CD4-positive, alpha-beta T cell (primary cell): ENCODE measurements at regions not wholly inside any gene's neighbourhood (a gene's known extent, or its start where the extent isn't known, plus 50 kb on each side); places are given as distances from the start of the nearest gene placed in this dataset.

Source experiments
- ATAC-seq: fragments of 200-7000 bp; cut with Tn5 transposase; one replicate; pipeline ENCODE4 v1.10.0; 2022; ENCODE audit warnings: mild to moderate bottlenecking; ENCODE audit not compliant: poor library complexity
- CTCF ChIA-PET: fragments of 350-600 bp; sonication (Branson Sonifier 250); formaldehyde crosslinking; loops from one replicate; lab custom pipeline; 2021; ENCODE audit warnings: antibody characterized with exemption, inconsistent platforms; lab: Charles Lee
- POLR2A ChIA-PET: fragments of 350-600 bp; sonication (Branson Sonifier 250); formaldehyde crosslinking; loops from one replicate; lab custom pipeline; 2021; ENCODE audit warnings: antibody characterized with exemption, inconsistent platforms; lab: Charles Lee
- DNase-seq, 14 experiments: peaks; one replicate each; pipeline ENCODE4 v3.0.0-alpha.2; 2013 to 2020; ENCODE audit warnings: mixed read lengths in 2 of 14
- H3K27ac ChIP-seq, 2 donors: one replicate each; pipeline versions ENCODE4 v1.5.1 to v1.7.0; 2013; ENCODE audit warnings: low read length in 2 of 2, low read depth in 1 of 2, mild to moderate bottlenecking in 1 of 2
- H3K27me3 ChIP-seq, 2 experiments: 1 replicate in 1 of 2; 2 replicates in 1 of 2; pipeline versions ENCODE4 v1.6.1 to v1.7.0; 2013; ENCODE audit warnings: low read length in 2 of 2, control low read depth in 1 of 2, mild to moderate bottlenecking in 1 of 2, moderate library complexity in 1 of 2; ENCODE audit not compliant: insufficient read depth in 2 of 2, control insufficient read depth in 1 of 2
- H3K36me3 ChIP-seq: one replicate; pipeline ENCODE4 v1.6.1; 2013; ENCODE audit warnings: low read length, control low read depth; ENCODE audit not compliant: insufficient read depth
- H3K4me1 ChIP-seq: one replicate; pipeline ENCODE4 v1.6.1; 2013; ENCODE audit warnings: low read length, control low read depth; ENCODE audit not compliant: insufficient read depth
- H3K4me3 ChIP-seq: one replicate; pipeline ENCODE4 v1.5.1; 2013; ENCODE audit warnings: mild to moderate bottlenecking, low read length, moderate library complexity
- H3K9me3 ChIP-seq, 2 experiments: 1 replicate in 1 of 2; 2 replicates in 1 of 2; pipeline versions ENCODE4 v1.6.1 to v1.7.0; 2013; ENCODE audit warnings: low read length in 2 of 2, mild to moderate bottlenecking in 2 of 2, control low read depth in 1 of 2, moderate library complexity in 1 of 2; ENCODE audit not compliant: control insufficient read depth in 1 of 2, insufficient read depth in 1 of 2
- H3K27ac Mint-ChIP-seq: one replicate; pipeline ENCODE4 v1.8.0; 2020; ENCODE audit warnings: mixed read lengths
- H3K27me3 Mint-ChIP-seq: one replicate; pipeline ENCODE4 v1.8.0; 2021; ENCODE audit warnings: mixed read lengths
- H3K36me3 Mint-ChIP-seq: one replicate; pipeline ENCODE4 v1.8.0; 2021; ENCODE audit warnings: low read depth, mixed read lengths
- H3K4me1 Mint-ChIP-seq: one replicate; pipeline ENCODE4 v1.8.0; 2021; ENCODE audit warnings: low read depth, mixed read lengths
- H3K4me3 Mint-ChIP-seq: one replicate; pipeline ENCODE4 v1.8.0; 2020; ENCODE audit warnings: mild to moderate bottlenecking, mixed read lengths
- H3K9me3 Mint-ChIP-seq: one replicate; pipeline ENCODE4 v1.8.0; 2020; ENCODE audit warnings: mixed read lengths
- intact Hi-C, 2 experiments: fragments of 100-400 bp; cut with DNase I in 1 of 2; cut with micrococcal nuclease in 1 of 2; formaldehyde crosslinking; loops; one replicate each; pipeline versions ENCODE4 v1.15.1 to v1.9.0; 2023 to 2025; cut with DNase I, micrococcal nuclease
- TF ChIP-seq, protein P1 (sequence below): fragments of 200-600 bp; IDR thresholded peaks from one replicate; pipeline ENCODE4 v1.8.0; 2022; ENCODE audit warnings: antibody characterized with exemption, mild to moderate bottlenecking

DNA sequence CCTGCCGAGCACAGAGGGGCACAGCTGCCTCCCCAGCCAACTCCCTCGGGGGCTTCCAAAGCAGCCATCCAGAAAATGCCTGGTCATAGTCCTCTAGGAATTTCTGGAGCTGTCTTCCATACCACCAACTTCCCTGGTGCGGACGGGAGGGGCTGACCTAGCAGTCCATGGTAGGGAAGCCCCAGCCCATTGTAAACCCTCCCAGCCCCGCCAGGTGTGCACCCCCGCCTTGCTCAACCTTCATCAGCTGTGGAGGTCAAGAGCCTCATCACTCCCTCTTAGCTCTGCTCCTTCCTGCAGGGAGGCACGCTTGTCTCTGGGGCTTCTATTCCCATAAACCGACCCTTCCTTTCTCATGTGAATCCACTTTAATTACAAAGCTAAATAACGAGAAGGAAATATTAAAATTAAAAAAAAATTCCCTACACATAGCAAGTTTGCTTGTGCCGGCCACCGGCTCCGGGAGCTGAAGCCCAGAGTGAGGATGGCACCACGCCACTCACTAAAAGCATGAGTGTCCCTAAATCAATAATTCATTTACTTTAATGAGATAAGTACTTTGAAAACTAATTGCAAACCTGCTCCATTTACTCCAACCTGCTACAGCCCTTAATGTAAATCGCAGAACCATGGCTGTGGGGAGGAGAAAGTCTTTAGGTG, 181.4 kb downstream of the ENGASE start:
- CTCF ChIA-PET, result no interaction called here
- H3K27ac Mint-ChIP-seq, result no peak overlapping the region

DNA sequence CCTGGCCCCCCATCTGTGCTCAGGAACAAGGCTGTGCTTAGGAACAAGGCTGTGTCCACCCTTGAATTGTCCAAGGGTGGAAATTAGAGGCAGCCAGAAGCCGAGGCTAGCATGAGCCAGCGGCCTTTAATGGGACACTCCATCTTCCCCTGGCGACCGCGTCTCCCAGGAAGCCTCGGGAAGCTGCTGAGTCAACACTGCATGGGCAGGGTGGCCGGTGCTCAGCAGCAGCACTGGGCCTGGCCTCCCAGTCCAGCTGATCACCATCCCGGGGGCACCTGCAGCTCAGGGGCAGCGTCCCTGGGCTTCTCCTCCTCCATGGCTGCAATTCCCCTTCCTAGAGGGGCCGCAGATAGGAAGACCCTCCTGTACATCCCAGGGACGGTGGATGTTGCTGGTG, 180.8 kb downstream of the ENGASE start:
- no peak overlapping the region for H3K4me3 ChIP-seq
- no peaks in the 10 kb centered on the region for H3K9me3 Mint-ChIP-seq
- no peak for DNase-seq
- TF ChIP-seq, protein P1, sequence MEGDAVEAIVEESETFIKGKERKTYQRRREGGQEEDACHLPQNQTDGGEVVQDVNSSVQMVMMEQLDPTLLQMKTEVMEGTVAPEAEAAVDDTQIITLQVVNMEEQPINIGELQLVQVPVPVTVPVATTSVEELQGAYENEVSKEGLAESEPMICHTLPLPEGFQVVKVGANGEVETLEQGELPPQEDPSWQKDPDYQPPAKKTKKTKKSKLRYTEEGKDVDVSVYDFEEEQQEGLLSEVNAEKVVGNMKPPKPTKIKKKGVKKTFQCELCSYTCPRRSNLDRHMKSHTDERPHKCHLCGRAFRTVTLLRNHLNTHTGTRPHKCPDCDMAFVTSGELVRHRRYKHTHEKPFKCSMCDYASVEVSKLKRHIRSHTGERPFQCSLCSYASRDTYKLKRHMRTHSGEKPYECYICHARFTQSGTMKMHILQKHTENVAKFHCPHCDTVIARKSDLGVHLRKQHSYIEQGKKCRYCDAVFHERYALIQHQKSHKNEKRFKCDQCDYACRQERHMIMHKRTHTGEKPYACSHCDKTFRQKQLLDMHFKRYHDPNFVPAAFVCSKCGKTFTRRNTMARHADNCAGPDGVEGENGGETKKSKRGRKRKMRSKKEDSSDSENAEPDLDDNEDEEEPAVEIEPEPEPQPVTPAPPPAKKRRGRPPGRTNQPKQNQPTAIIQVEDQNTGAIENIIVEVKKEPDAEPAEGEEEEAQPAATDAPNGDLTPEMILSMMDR, result no peak
- no peak overlapping the region for H3K27ac ChIP-seq
- ATAC-seq, result no peak
- intact Hi-C loops, result no loop called here
- peaks cover 37% of the 10 kb centered on the region for H3K27me3 Mint-ChIP-seq
- no peaks in the 10 kb centered on the region for H3K36me3 Mint-ChIP-seq
- no peaks in the 10 kb centered on the region for H3K4me1 ChIP-seq
- POLR2A ChIA-PET, result no interaction called here
- no peak overlapping the region for H3K27ac Mint-ChIP-seq
- no peaks in the 10 kb centered on the region for H3K9me3 ChIP-seq
- CTCF ChIA-PET, result no interaction called here
- H3K27me3 ChIP-seq, result peaks cover 16% of the 10 kb centered on the region in 2 experiments
- no peaks in the 10 kb centered on the region for H3K4me1 Mint-ChIP-seq
- H3K4me3 Mint-ChIP-seq, result no peak overlapping the region
- no peaks in the 10 kb centered on the region for H3K36me3 ChIP-seq

More for the DNA sequence above, 181.4 kb downstream of the ENGASE start:
- no peaks in the 10 kb centered on the region for H3K36me3 ChIP-seq
- TF ChIP-seq, protein P1, result no peak
- Mint-ChIP-seq H3K27me3 (peaks cover 37% of the 10 kb centered on the region), H3K36me3 (no peaks in the 10 kb centered on the region), H3K4me3 (no peak overlapping the region), H3K9me3 (no peaks in the 10 kb centered on the region), H3K4me1 (no peaks in the 10 kb centered on the region)
- no peak overlapping the region for H3K27ac ChIP-seq
- ATAC-seq (no peak), DNase-seq (no peak)
- no peaks in the 10 kb centered on the region for H3K9me3 ChIP-seq
- H3K27me3 ChIP-seq, result peaks cover 13 to 16% of the 10 kb centered on the region in 2 experiments
- no peaks in the 10 kb centered on the region for H3K4me1 ChIP-seq
- POLR2A ChIA-PET, result no interaction called here
- intact Hi-C loops, result no loop called here
- no peak overlapping the region for H3K4me3 ChIP-seq

DNA sequence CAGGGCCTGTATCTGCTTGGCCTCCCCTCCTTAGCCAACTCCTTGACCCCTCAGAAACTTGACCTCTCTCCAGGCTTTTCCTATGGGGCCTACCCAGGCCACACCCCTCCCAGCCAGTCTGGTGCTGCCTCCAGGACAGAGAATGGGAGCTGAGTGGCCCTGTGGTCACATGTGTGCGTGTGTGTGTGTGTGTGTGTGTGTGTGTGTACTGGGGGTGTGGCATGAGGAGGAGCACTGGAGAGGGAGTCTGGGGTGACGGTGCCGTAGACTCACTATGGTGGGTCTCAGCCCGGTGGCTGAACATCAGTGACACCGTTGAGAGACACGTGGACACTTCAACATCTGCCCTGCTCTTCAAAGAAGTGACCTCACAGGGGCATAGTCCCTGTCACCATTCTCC, 180.4 kb downstream of the ENGASE start:
- no peak overlapping the region for H3K27ac Mint-ChIP-seq
- no peaks in the 10 kb centered on the region for H3K4me1 ChIP-seq
- ATAC-seq (no peak), DNase-seq (no peak)
- no peak overlapping the region for H3K4me3 ChIP-seq
- H3K4me1 Mint-ChIP-seq, result no peaks in the 10 kb centered on the region
- no peaks in the 10 kb centered on the region for H3K36me3 ChIP-seq
- H3K27ac ChIP-seq, result no peak overlapping the region
- intact Hi-C loops, result no loop called here
- H3K9me3 Mint-ChIP-seq, result no peaks in the 10 kb centered on the region
- H3K9me3 ChIP-seq, result no peaks in the 10 kb centered on the region
- TF ChIP-seq, protein P1, result no peak
- H3K4me3 Mint-ChIP-seq, result no peak overlapping the region
- H3K27me3 Mint-ChIP-seq, result peaks cover 38% of the 10 kb centered on the region
- ChIA-PET POLR2A (no interaction called here), CTCF (no interaction called here)
- H3K27me3 ChIP-seq, result peaks cover 16% of the 10 kb centered on the region in 2 experiments
- no peaks in the 10 kb centered on the region for H3K36me3 Mint-ChIP-seq
